CD4-positive, alpha-beta T cell (primary cell): ENCODE measurements at regions not wholly inside any gene's neighbourhood (a gene's known extent, or its start where the extent isn't known, plus 50 kb on each side); places are given as distances from the start of the nearest gene placed in this dataset.

Experiments
- ATAC-seq: fragments of 200-7000 bp; cut with Tn5 transposase; one replicate; pipeline ENCODE4 v1.10.0; 2022; ENCODE audit warnings: mild to moderate bottlenecking; ENCODE audit not compliant: poor library complexity
- CTCF ChIA-PET: fragments of 350-600 bp; sonication (Branson Sonifier 250); formaldehyde crosslinking; loops from one replicate; lab custom pipeline; 2021; ENCODE audit warnings: antibody characterized with exemption, inconsistent platforms; lab: Charles Lee
- POLR2A ChIA-PET: fragments of 350-600 bp; sonication (Branson Sonifier 250); formaldehyde crosslinking; loops from one replicate; lab custom pipeline; 2021; ENCODE audit warnings: antibody characterized with exemption, inconsistent platforms; lab: Charles Lee
- DNase-seq, 14 experiments: peaks; one replicate each; pipeline ENCODE4 v3.0.0-alpha.2; 2013 to 2020; ENCODE audit warnings: mixed read lengths in 2 of 14
- H3K27ac ChIP-seq, 2 donors: one replicate each; pipeline versions ENCODE4 v1.5.1 to v1.7.0; 2013; ENCODE audit warnings: low read length in 2 of 2, low read depth in 1 of 2, mild to moderate bottlenecking in 1 of 2
- H3K27me3 ChIP-seq, 2 experiments: 1 replicate in 1 of 2; 2 replicates in 1 of 2; pipeline versions ENCODE4 v1.6.1 to v1.7.0; 2013; ENCODE audit warnings: low read length in 2 of 2, control low read depth in 1 of 2, mild to moderate bottlenecking in 1 of 2, moderate library complexity in 1 of 2; ENCODE audit not compliant: insufficient read depth in 2 of 2, control insufficient read depth in 1 of 2
- H3K36me3 ChIP-seq: one replicate; pipeline ENCODE4 v1.6.1; 2013; ENCODE audit warnings: low read length, control low read depth; ENCODE audit not compliant: insufficient read depth
- H3K4me1 ChIP-seq: one replicate; pipeline ENCODE4 v1.6.1; 2013; ENCODE audit warnings: low read length, control low read depth; ENCODE audit not compliant: insufficient read depth
- H3K4me3 ChIP-seq: one replicate; pipeline ENCODE4 v1.5.1; 2013; ENCODE audit warnings: mild to moderate bottlenecking, low read length, moderate library complexity
- H3K9me3 ChIP-seq, 2 experiments: 1 replicate in 1 of 2; 2 replicates in 1 of 2; pipeline versions ENCODE4 v1.6.1 to v1.7.0; 2013; ENCODE audit warnings: low read length in 2 of 2, mild to moderate bottlenecking in 2 of 2, control low read depth in 1 of 2, moderate library complexity in 1 of 2; ENCODE audit not compliant: control insufficient read depth in 1 of 2, insufficient read depth in 1 of 2
- H3K27ac Mint-ChIP-seq: one replicate; pipeline ENCODE4 v1.8.0; 2020; ENCODE audit warnings: mixed read lengths
- H3K27me3 Mint-ChIP-seq: one replicate; pipeline ENCODE4 v1.8.0; 2021; ENCODE audit warnings: mixed read lengths
- H3K36me3 Mint-ChIP-seq: one replicate; pipeline ENCODE4 v1.8.0; 2021; ENCODE audit warnings: low read depth, mixed read lengths
- H3K4me1 Mint-ChIP-seq: one replicate; pipeline ENCODE4 v1.8.0; 2021; ENCODE audit warnings: low read depth, mixed read lengths
- H3K4me3 Mint-ChIP-seq: one replicate; pipeline ENCODE4 v1.8.0; 2020; ENCODE audit warnings: mild to moderate bottlenecking, mixed read lengths
- H3K9me3 Mint-ChIP-seq: one replicate; pipeline ENCODE4 v1.8.0; 2020; ENCODE audit warnings: mixed read lengths
- intact Hi-C, 2 experiments: fragments of 100-400 bp; cut with DNase I in 1 of 2; cut with micrococcal nuclease in 1 of 2; formaldehyde crosslinking; loops; one replicate each; pipeline versions ENCODE4 v1.15.1 to v1.9.0; 2023 to 2025; cut with DNase I, micrococcal nuclease
- TF ChIP-seq, protein P1 (sequence below): fragments of 200-600 bp; IDR thresholded peaks from one replicate; pipeline ENCODE4 v1.8.0; 2022; ENCODE audit warnings: antibody characterized with exemption, mild to moderate bottlenecking

DNA sequence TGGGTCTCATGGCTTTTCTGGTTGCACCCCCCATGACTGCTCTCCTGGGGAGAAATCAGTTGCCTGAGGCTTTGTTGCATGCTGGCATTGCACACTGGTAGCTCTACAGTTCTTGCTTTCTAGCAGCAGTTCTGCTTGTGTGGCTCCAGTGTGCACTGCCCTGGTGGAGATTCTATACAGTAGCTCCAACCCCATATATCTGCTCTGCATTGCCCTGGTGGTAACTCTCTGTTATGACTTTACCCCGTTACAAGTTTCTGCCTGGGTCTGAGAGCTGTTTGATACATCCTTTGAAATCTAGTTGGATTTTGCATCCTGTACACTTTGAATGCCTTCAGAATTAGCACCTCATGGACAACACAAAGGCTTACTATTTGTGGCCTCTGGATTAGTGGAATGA, 241.4 kb upstream of the EPHA5 start:
- Mint-ChIP-seq H3K9me3 (peaks cover 3% of the 10 kb centered on the region), H3K4me3 (no peak overlapping the region), H3K27ac (no peak overlapping the region), H3K36me3 (no peaks in the 10 kb centered on the region), H3K4me1 (no peaks in the 10 kb centered on the region), H3K27me3 (no peaks in the 10 kb centered on the region)
- H3K27ac ChIP-seq: no peak overlapping the region
- H3K9me3 ChIP-seq: no peaks in the 10 kb centered on the region
- intact Hi-C loops: no loop called here
- H3K4me3 ChIP-seq: no peak overlapping the region
- TF ChIP-seq, protein P1, sequence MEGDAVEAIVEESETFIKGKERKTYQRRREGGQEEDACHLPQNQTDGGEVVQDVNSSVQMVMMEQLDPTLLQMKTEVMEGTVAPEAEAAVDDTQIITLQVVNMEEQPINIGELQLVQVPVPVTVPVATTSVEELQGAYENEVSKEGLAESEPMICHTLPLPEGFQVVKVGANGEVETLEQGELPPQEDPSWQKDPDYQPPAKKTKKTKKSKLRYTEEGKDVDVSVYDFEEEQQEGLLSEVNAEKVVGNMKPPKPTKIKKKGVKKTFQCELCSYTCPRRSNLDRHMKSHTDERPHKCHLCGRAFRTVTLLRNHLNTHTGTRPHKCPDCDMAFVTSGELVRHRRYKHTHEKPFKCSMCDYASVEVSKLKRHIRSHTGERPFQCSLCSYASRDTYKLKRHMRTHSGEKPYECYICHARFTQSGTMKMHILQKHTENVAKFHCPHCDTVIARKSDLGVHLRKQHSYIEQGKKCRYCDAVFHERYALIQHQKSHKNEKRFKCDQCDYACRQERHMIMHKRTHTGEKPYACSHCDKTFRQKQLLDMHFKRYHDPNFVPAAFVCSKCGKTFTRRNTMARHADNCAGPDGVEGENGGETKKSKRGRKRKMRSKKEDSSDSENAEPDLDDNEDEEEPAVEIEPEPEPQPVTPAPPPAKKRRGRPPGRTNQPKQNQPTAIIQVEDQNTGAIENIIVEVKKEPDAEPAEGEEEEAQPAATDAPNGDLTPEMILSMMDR: no peak
- POLR2A ChIA-PET: no interaction called here
- no peaks in the 10 kb centered on the region for H3K27me3 ChIP-seq
- no peaks in the 10 kb centered on the region for H3K4me1 ChIP-seq
- no peak for DNase-seq
- ATAC-seq: no peak
- no peaks in the 10 kb centered on the region for H3K36me3 ChIP-seq
- CTCF ChIA-PET: no interaction called here

DNA sequence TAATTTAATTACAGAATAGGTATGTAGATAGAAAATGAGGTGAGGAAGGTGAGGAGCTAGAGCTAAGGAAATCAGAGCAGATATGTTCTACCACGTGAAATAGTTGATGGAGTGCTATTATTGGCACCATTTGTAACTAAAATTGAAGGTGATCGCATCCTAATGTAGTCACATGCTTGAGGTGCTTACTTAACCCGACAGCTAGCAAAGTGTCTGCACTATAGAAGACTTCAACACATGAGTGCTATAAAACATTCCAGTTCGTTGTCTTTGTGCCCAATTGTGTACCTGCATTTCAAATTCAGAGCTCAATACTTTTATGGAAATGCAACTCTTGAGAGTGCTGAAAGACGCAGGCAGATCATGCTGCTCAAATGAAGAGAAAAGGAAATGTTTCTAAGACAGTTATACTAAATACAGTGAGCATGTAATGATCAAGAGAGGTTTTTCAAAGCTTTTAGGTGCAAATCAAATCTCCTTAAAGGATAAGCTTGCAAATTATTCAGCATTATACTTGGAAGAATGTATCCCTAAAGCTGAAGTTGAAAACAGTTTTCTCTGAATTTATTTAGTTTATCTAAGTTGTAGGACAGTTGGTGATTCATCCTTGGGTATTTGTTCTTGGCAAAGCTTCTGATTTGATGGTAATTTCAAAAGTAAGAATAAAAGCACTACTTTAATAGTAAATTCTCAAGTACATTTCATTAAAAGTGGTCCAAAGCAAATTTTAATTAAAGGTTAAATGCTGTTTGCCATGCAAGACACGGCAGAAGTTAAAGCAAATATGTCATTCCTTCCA, 223.9 kb upstream of the EPHA5 start:
- Mint-ChIP-seq H3K27ac (no peak overlapping the region), H3K36me3 (no peaks in the 10 kb centered on the region), H3K4me1 (no peaks in the 10 kb centered on the region), H3K4me3 (no peak overlapping the region), H3K27me3 (no peaks in the 10 kb centered on the region), H3K9me3 (peaks cover 5% of the 10 kb centered on the region)
- H3K9me3 ChIP-seq: no peaks in the 10 kb centered on the region
- TF ChIP-seq, protein P1: no peak
- ATAC-seq: no peak
- no peak overlapping the region for H3K27ac ChIP-seq
- H3K4me3 ChIP-seq: no peak overlapping the region
- ChIA-PET CTCF (no interaction called here), POLR2A (no interaction called here)
- DNase-seq: no peak
- no peaks in the 10 kb centered on the region for H3K4me1 ChIP-seq
- no peaks in the 10 kb centered on the region for H3K36me3 ChIP-seq
- H3K27me3 ChIP-seq: no peaks in the 10 kb centered on the region
- intact Hi-C loops: no loop called here

DNA sequence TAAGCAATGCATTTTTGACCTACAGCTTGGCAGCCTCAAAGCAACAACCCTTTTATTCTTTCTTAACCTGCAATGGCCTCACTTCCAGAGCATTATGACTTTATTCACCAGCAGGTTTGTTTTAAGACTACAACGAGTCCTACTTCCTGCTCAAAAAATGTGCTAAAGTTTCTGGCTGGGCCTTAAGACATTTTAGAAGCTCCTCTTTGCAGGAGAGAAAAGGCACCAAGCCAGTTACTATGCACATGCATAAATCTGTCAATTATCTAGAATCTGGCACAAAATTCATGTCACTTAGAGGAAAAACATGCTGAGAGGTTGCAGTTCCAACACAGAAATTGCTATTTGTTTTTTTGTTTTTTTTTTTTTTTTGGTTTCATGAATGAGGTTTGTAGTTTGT, 223.0 kb upstream of the EPHA5 start:
- no peaks in the 10 kb centered on the region for H3K4me1 ChIP-seq
- TF ChIP-seq, protein P1: no peak
- no peak for ATAC-seq
- no peaks in the 10 kb centered on the region for H3K27me3 ChIP-seq
- H3K27ac ChIP-seq: no peak overlapping the region
- intact Hi-C loops: no loop called here
- Mint-ChIP-seq H3K27ac (no peak overlapping the region), H3K4me1 (no peaks in the 10 kb centered on the region), H3K9me3 (peaks cover 4% of the 10 kb centered on the region), H3K36me3 (no peaks in the 10 kb centered on the region), H3K27me3 (no peaks in the 10 kb centered on the region), H3K4me3 (no peak overlapping the region)
- ChIA-PET CTCF (no interaction called here), POLR2A (no interaction called here)
- no peak overlapping the region for H3K4me3 ChIP-seq
- DNase-seq: no peak
- H3K36me3 ChIP-seq: no peaks in the 10 kb centered on the region
- no peaks in the 10 kb centered on the region for H3K9me3 ChIP-seq
